K562 (cell line): ENCODE measurements at regions not wholly inside any gene's neighbourhood (a gene's known extent, or its start where the extent isn't known, plus 50 kb on each side); places are given as distances from the start of the nearest gene placed in this dataset.

Source experiments
- ATAC-seq: fragments of 200-7000 bp; cut with Tn5 transposase; 3 replicates; pipeline ENCODE4 v1.9.1; 2020; ENCODE audit warnings: moderate library complexity
- BruUV-seq: library from RNA; stranded (reverse); fragments of 400-500 nt; replicated peaks from 2 replicates; lab custom pipeline; 2021; lab: Mats Ljungman, UMichigan
- CTCF ChIA-PET: fragments of 300-600 bp; formaldehyde crosslinking; extraction: SDS; loops from one replicate; lab custom pipeline; 2021; ENCODE audit warnings: low intra/inter-chr PET ratio; lab: Yijun Ruan, JAX
- POLR2A ChIA-PET: fragments of 300-600, 350-650 bp; sonication (Branson Sonifier 250); formaldehyde crosslinking; extraction: SDS; loops from one replicate; lab custom pipeline; 2021; ENCODE audit warnings: antibody characterized with exemption, inconsistent platforms; lab: Yijun Ruan, JAX
- DNase-seq, 4 experiments: peaks; one replicate each; pipeline versions ENCODE4 v3.0.0 to v3.0.0-alpha.2; 2011 to 2018; ENCODE audit warnings: low spot score in 3 of 4, mixed read lengths in 3 of 4; ENCODE audit errors: extremely low read depth in 1 of 4
- FAIRE-seq: peaks from 2 replicates; lab custom pipeline; 2011; peaks lifted over from hg19 to GRCh38; lab: Jason Lieb, UNC
- H2AFZ ChIP-seq: 2 replicates; pipeline ENCODE4 v1.6.0; 2011; ENCODE audit warnings: low read depth, low read length, control low read depth, inconsistent platforms
- H3K27ac ChIP-seq: fragments of 200-600 bp; 3 replicates; pipeline ENCODE4 v1.8.0; 2011; ENCODE audit warnings: low read depth, mild to moderate bottlenecking, control low read depth, inconsistent platforms, low read length, moderate library complexity, mixed read lengths; ENCODE audit errors: extremely low read depth
- H3K27me3 ChIP-seq, 2 experiments: fragments of 300-600 bp in 1 of 2; 2 replicates in 1 of 2; 3 replicates in 1 of 2; pipeline versions ENCODE4 v1.6.0 to v1.8.0; 2011; ENCODE audit warnings: inconsistent platforms in 2 of 2, low read length in 2 of 2, mild to moderate bottlenecking in 1 of 2, mixed read lengths in 1 of 2, moderate library complexity in 1 of 2; ENCODE audit not compliant: control insufficient read depth in 2 of 2, insufficient read depth in 2 of 2
- H3K36me3 ChIP-seq: fragments of 300-600 bp; 3 replicates; pipeline ENCODE4 v1.8.0; 2011; ENCODE audit warnings: mild to moderate bottlenecking, low read length, inconsistent platforms; ENCODE audit not compliant: control insufficient read depth, insufficient read depth
- H3K4me1 ChIP-seq, 2 experiments: fragments of 200-600 bp in 1 of 2; replicated peaks in 1 of 2; 2 replicates in 1 of 2; 3 replicates in 1 of 2; pipeline versions ENCODE4 v1.5.1 to v1.8.0; 2011; ENCODE audit warnings: inconsistent platforms in 2 of 2, low read length in 2 of 2, mild to moderate bottlenecking in 1 of 2, mixed read lengths in 1 of 2, moderate library complexity in 1 of 2; ENCODE audit not compliant: control insufficient read depth in 2 of 2, insufficient read depth in 2 of 2
- H3K4me2 ChIP-seq: 2 replicates; pipeline ENCODE4 v1.6.1; 2011; ENCODE audit warnings: low read length, control low read depth, inconsistent platforms, mixed read lengths; ENCODE audit not compliant: insufficient read depth
- H3K4me3 ChIP-seq: fragments of 200-600 bp; sonication (generic), shearing (Covaris generic); 2 replicates; pipeline ENCODE4 v1.5.1; 2016; ENCODE audit warnings: control low read depth, inconsistent platforms
- H3K79me2 ChIP-seq: fragments of 200-600 bp; 3 replicates; pipeline ENCODE4 v1.8.0; 2011; ENCODE audit warnings: low read length, inconsistent platforms; ENCODE audit not compliant: control insufficient read depth, insufficient read depth
- H3K9ac ChIP-seq, 2 experiments: 2 replicates each; pipeline versions ENCODE4 v1.6.0 to v1.6.1; 2011; ENCODE audit warnings: low read depth in 2 of 2, low read length in 2 of 2, control low read depth in 1 of 2, inconsistent platforms in 1 of 2, mild to moderate bottlenecking in 1 of 2, mixed read lengths in 1 of 2; ENCODE audit not compliant: insufficient read depth in 1 of 2
- H3K9me1 ChIP-seq: one replicate; pipeline ENCODE4 v1.6.0; 2011; ENCODE audit warnings: inconsistent platforms, mild to moderate bottlenecking, low read length, moderate library complexity; ENCODE audit not compliant: control insufficient read depth, insufficient read depth
- H3K9me3 ChIP-seq: replicated peaks from 2 replicates; pipeline ENCODE4 v1.5.1; 2011; ENCODE audit warnings: low read depth, low read length, inconsistent platforms; ENCODE audit not compliant: control insufficient read depth, insufficient read depth
- H4K20me1 ChIP-seq: replicated peaks from 2 replicates; pipeline ENCODE4 v1.6.1; 2011; ENCODE audit warnings: low read length, inconsistent platforms, mixed read lengths; ENCODE audit not compliant: control insufficient read depth, insufficient read depth
- AFF1 ChIP-seq, 2 experiments: fragments of 450-650 bp; IDR thresholded peaks; 2 replicates each; pipeline ENCODE4 v1.6.1; 2018; ENCODE audit warnings: mild to moderate bottlenecking in 2 of 2, low read depth in 1 of 2; ENCODE audit not compliant: partially characterized antibody in 2 of 2
- BCL6 ChIP-seq: fragments of 250-450 bp; sonication (Bioruptor Pico); IDR thresholded peaks from 2 replicates; pipeline ENCODE4 v1.4.0; 2020
- HDGF ChIP-seq: fragments of 450-650 bp; IDR thresholded peaks from 2 replicates; pipeline ENCODE4 v1.6.1; 2016
- HEY1 ChIP-seq: fragments of 250-450 bp; sonication (Bioruptor Pico); IDR thresholded peaks from 2 replicates; pipeline ENCODE4 v1.5.0; 2020; ENCODE audit warnings: mild to moderate bottlenecking, moderate library complexity, borderline replicate concordance
- MTA2 ChIP-seq: fragments of 450-650 bp; IDR thresholded peaks from 2 replicates; pipeline ENCODE4 v1.6.1; 2016; ENCODE audit warnings: low read depth
- SFPQ ChIP-seq: fragments of 200-400 bp; formaldehyde crosslinking; IDR thresholded peaks from 2 replicates; pipeline ENCODE4 v1.6.1; 2017; ENCODE audit warnings: mild to moderate bottlenecking, low read depth, low read length, moderate library complexity
- TAF9B ChIP-seq: fragments of 450-650 bp; IDR thresholded peaks from 2 replicates; pipeline ENCODE4 v1.6.1; 2018; ENCODE audit warnings: mild to moderate bottlenecking; ENCODE audit not compliant: partially characterized antibody
- TFAM ChIP-seq: fragments of 250-450 bp; sonication (Bioruptor Pico); conservative IDR thresholded peaks from 2 replicates; pipeline ENCODE4 v1.5.0; 2021; ENCODE audit warnings: mild to moderate bottlenecking, moderate library complexity
- TSHZ1 ChIP-seq: fragments of 250-450 bp; sonication (Bioruptor Pico); IDR thresholded peaks from 2 replicates; pipeline ENCODE4 v1.4.0; 2020; ENCODE audit warnings: mild to moderate bottlenecking, moderate library complexity
- VEZF1 ChIP-seq: fragments of 200-800 bp; sonication (Bioruptor generic); IDR thresholded peaks from 2 replicates; pipeline ENCODE4 v1.6.1; 2017; ENCODE audit warnings: missing genetic modification characterization, missing compliant biosample characterization
- ZNF217 ChIP-seq: sonication (generic); formaldehyde crosslinking; IDR thresholded peaks from 2 replicates; pipeline ENCODE4 v1.8.0; 2022; ENCODE audit warnings: mild to moderate bottlenecking, missing genetic modification reagents
- WGBS: fragments of 100-300 bp; shearing (Covaris generic); methylation state at CpG from one replicate; pipeline ENCODE4 v1.1.6; 2016; ENCODE audit warnings: low coverage, mixed read lengths; ENCODE audit not compliant: insufficient coverage; ENCODE audit errors: missing lambda C conversion rate; 5-methylcytosine and 5-hydroxymethylcytosine counted together
- in situ Hi-C: fragments of 300-500 bp; cut with MboI; formaldehyde crosslinking; loops from 4 replicates; pipeline ENCODE4 v1.15.0; 2018; ENCODE audit warnings: inconsistent platforms, mixed read lengths
- intact Hi-C: fragments of 100-400 bp; cut with micrococcal nuclease; formaldehyde crosslinking; loops from 2 replicates; pipeline ENCODE4 v1.14.2; 2022

GRCh38 chr1:79290927-79291474 is 284.5 kb upstream of the ADGRL4 start:
- H3K4me3 ChIP-seq: no peak overlapping the region
- no peaks in the 10 kb centered on the region for H3K79me2 ChIP-seq
- intact Hi-C loops: no loop called here
- CTCF ChIA-PET: no interaction called here
- H3K9ac ChIP-seq: no peak overlapping the region
- in situ Hi-C loops: no loop called here
- no peak overlapping the region for H2AFZ ChIP-seq
- WGBS: 2% methylated on average over 7 of the region's 7 CpGs
- H3K9me3 ChIP-seq: no peaks in the 10 kb centered on the region
- no peaks in the 10 kb centered on the region for H3K9me1 ChIP-seq
- no peaks in the 10 kb centered on the region for H3K4me1 ChIP-seq
- no peaks in the 10 kb centered on the region for H3K27me3 ChIP-seq
- H3K4me2 ChIP-seq: no peak overlapping the region
- DNase-seq (no peak), FAIRE-seq (no peak), ATAC-seq (no peak)
- H3K27ac ChIP-seq: no peak overlapping the region
- H3K36me3 ChIP-seq: no peaks in the 10 kb centered on the region
- POLR2A ChIA-PET: no interaction called here
- BruUV-seq: no TSS peak
- no peaks in the 10 kb centered on the region for H4K20me1 ChIP-seq
- no peak for TF ChIP-seq BCL6 (CRISPR knock-in tag)
- no peak for TF ChIP-seq TSHZ1 (CRISPR knock-in tag)
- no peak for TF ChIP-seq TAF9B
- TF ChIP-seq ZNF217 (CRISPR knock-in tag): no peak
- TF ChIP-seq AFF1 (IDR thresholded peaks at IDR 0.05; ENCODE audit: low read depth in 1 of 2, partially characterized antibody in 2 of 2): no peak
- TF ChIP-seq HEY1 (CRISPR knock-in tag): no peak
- TF ChIP-seq SFPQ: no peak
- TF ChIP-seq VEZF1 (CRISPR knock-in tag): no peak
- no peak for TF ChIP-seq TFAM
- no peak for TF ChIP-seq MTA2
- no peak for TF ChIP-seq HDGF
